Endothelial cell of umbilical vein (primary cell): ENCODE measurements at regions not wholly inside any gene's neighbourhood (a gene's known extent, or its start where the extent isn't known, plus 50 kb on each side); places are given as distances from the start of the nearest gene placed in this dataset.

Experiments used
- BruUV-seq: library from RNA; stranded (reverse); fragments of 400-500 nt; replicated peaks from 2 replicates; lab custom pipeline; 2021; lab: Mats Ljungman, UMichigan
- CTCF ChIA-PET: fragments of 300-600, 350-600 bp; sonication (Branson Sonifier 250); formaldehyde crosslinking; loops from one replicate; lab custom pipeline; 2021; ENCODE audit warnings: antibody characterized with exemption, inconsistent platforms; lab: Charles Lee
- POLR2A ChIA-PET: fragments of 300-600, 350-600 bp; sonication (Branson Sonifier 250); formaldehyde crosslinking; loops from one replicate; lab custom pipeline; 2021; ENCODE audit warnings: antibody characterized with exemption, inconsistent platforms; lab: Charles Lee
- DNase-seq: peaks from one replicate; pipeline ENCODE4 v3.0.0-alpha.2; 2011; ENCODE audit warnings: low read depth, low spot score
- FAIRE-seq: peaks from 2 replicates; lab custom pipeline; 2011; peaks lifted over from hg19 to GRCh38; lab: Jason Lieb, UNC
- H2AFZ ChIP-seq: 2 replicates; pipeline ENCODE4 v1.6.0; 2012; ENCODE audit warnings: low read depth, low read length, control low read depth, inconsistent platforms
- H3K27ac ChIP-seq: 2 replicates; pipeline ENCODE4 v1.5.1; 2011; ENCODE audit warnings: low read depth, mild to moderate bottlenecking, control low read depth, low read length, moderate library complexity; ENCODE audit not compliant: insufficient read depth
- H3K27me3 ChIP-seq, 2 experiments: 2 replicates each; pipeline versions ENCODE4 v1.6.0 to v1.6.1; 2011; ENCODE audit warnings: low read length in 2 of 2, mixed read lengths in 1 of 2; ENCODE audit not compliant: control insufficient read depth in 2 of 2, insufficient read depth in 2 of 2
- H3K36me3 ChIP-seq, 2 experiments: 2 replicates in 1 of 2; 3 replicates in 1 of 2; pipeline ENCODE4 v1.5.1; 2011; ENCODE audit warnings: low read length in 2 of 2, mild to moderate bottlenecking in 1 of 2, moderate library complexity in 1 of 2; ENCODE audit not compliant: control insufficient read depth in 2 of 2, insufficient read depth in 2 of 2; ENCODE audit errors: extremely low read depth in 1 of 2
- H3K4me1 ChIP-seq: 3 replicates; pipeline ENCODE4 v1.5.1; 2011; ENCODE audit warnings: mild to moderate bottlenecking, low read length; ENCODE audit not compliant: control insufficient read depth, insufficient read depth; ENCODE audit errors: extremely low read depth
- H3K4me2 ChIP-seq: 2 replicates; pipeline ENCODE4 v1.6.1; 2011; ENCODE audit warnings: low read length, control low read depth, mixed read lengths; ENCODE audit not compliant: insufficient read depth
- H3K4me3 ChIP-seq, 3 experiments: fragments of 200-600 bp in 1 of 3; sonication (generic), shearing (Covaris generic) in 1 of 3; replicated peaks in 1 of 3; 2 replicates each; pipeline ENCODE4 v1.5.1; 2011 to 2016; ENCODE audit warnings: control low read depth in 3 of 3, low read length in 3 of 3, mild to moderate bottlenecking in 2 of 3, inconsistent platforms in 1 of 3, low read depth in 1 of 3, moderate library complexity in 1 of 3; ENCODE audit not compliant: insufficient read depth in 1 of 3
- H3K79me2 ChIP-seq: 2 replicates; pipeline ENCODE4 v1.6.0; 2012; ENCODE audit warnings: low read length, inconsistent platforms; ENCODE audit not compliant: control insufficient read depth, insufficient read depth
- H3K9ac ChIP-seq: replicated peaks from 2 replicates; pipeline ENCODE3; 2011; ENCODE audit warnings: low read length, control low read depth; ENCODE audit not compliant: insufficient read depth; ENCODE audit errors: extremely low read depth
- H3K9me1 ChIP-seq: replicated peaks from 3 replicates; pipeline ENCODE4 v1.6.0; 2011; ENCODE audit warnings: mild to moderate bottlenecking, low read length; ENCODE audit not compliant: control insufficient read depth, insufficient read depth; ENCODE audit errors: extremely low read depth
- H3K9me3 ChIP-seq: replicated peaks from 2 replicates; pipeline ENCODE4 v1.5.1; 2012; ENCODE audit warnings: low read length, inconsistent platforms; ENCODE audit not compliant: control insufficient read depth, insufficient read depth
- H4K20me1 ChIP-seq: replicated peaks from 2 replicates; pipeline ENCODE3; 2011; ENCODE audit warnings: mild to moderate bottlenecking, low read length; ENCODE audit not compliant: control insufficient read depth, insufficient read depth; ENCODE audit errors: extremely low read depth
- CTCF ChIP-seq, 2 donors: IDR thresholded peaks; 1 replicate in 1 of 2; 2 replicates in 1 of 2; pipeline ENCODE4 v1.5.1; 2011; ENCODE audit warnings: low read length in 2 of 2, mild to moderate bottlenecking in 2 of 2, moderate library complexity in 2 of 2, control low read depth in 1 of 2, inconsistent platforms in 1 of 2, low read depth in 1 of 2; ENCODE audit not compliant: insufficient read depth in 1 of 2; ENCODE audit errors: extremely low read depth in 1 of 2
- EZH2 ChIP-seq: IDR thresholded peaks from 2 replicates; pipeline ENCODE4 v1.6.1; 2012; ENCODE audit warnings: borderline replicate concordance, low read depth, mild to moderate bottlenecking, moderate library complexity, low read length, inconsistent platforms; ENCODE audit not compliant: severe bottlenecking
- FOS ChIP-seq: IDR thresholded peaks from 2 replicates; pipeline ENCODE4 v1.6.1; 2011; ENCODE audit warnings: mild to moderate bottlenecking, low read length, moderate library complexity, borderline replicate concordance; ENCODE audit not compliant: insufficient read depth
- GATA2 ChIP-seq: IDR thresholded peaks from 2 replicates; pipeline ENCODE4 v1.7.0; 2011; ENCODE audit warnings: low read depth, mild to moderate bottlenecking, moderate library complexity, mixed read lengths, low read length; ENCODE audit not compliant: insufficient read length, insufficient read depth
- JUN ChIP-seq: IDR thresholded peaks from 2 replicates; pipeline ENCODE4 v1.6.1; 2011; ENCODE audit warnings: borderline replicate concordance, low read depth; ENCODE audit not compliant: insufficient read length, insufficient read depth
- MYC ChIP-seq: IDR thresholded peaks from one replicate; pipeline ENCODE4 v1.6.1; 2011; ENCODE audit warnings: mild to moderate bottlenecking, low read depth, low read length
- POLR2A ChIP-seq: IDR thresholded peaks from 2 replicates; pipeline ENCODE4 v1.6.1; 2012; ENCODE audit warnings: low read depth, mild to moderate bottlenecking, control low read depth, low read length
- POLR2AphosphoS5 ChIP-seq: IDR thresholded peaks from 2 replicates; pipeline ENCODE4 v1.6.1; 2012; ENCODE audit warnings: low read depth, mild to moderate bottlenecking, control low read depth, low read length, moderate library complexity; ENCODE audit not compliant: insufficient read depth
- dilution Hi-C: fragments of 300-500 bp; cut with MboI; formaldehyde crosslinking; loops from one replicate; pipeline ENCODE4 v1.15.0; 2019; ENCODE audit warnings: low sequenced_read_pairs; ENCODE audit not compliant: extremely low pct_ligation_motif_present
- intact Hi-C: fragments of 100-400 bp; cut with micrococcal nuclease; formaldehyde crosslinking; loops from one replicate; pipeline ENCODE4 v1.10.0; 2022
- TF ChIP-seq, protein P1 (sequence below): IDR thresholded peaks from 2 replicates; pipeline ENCODE4 v1.6.1; 2011; ENCODE audit not compliant: insufficient read depth, insufficient read length

- no TSS peak for BruUV-seq
- Histone ChIP-seq H3K9me3 (peaks cover 6% of the 10 kb centered on the region), H4K20me1 (no peaks in the 10 kb centered on the region), H3K27me3 (no peaks in the 10 kb centered on the region), H3K9ac (no peak overlapping the region), H3K4me2 (no peak overlapping the region), H3K79me2 (no peaks in the 10 kb centered on the region), H3K9me1 (no peaks in the 10 kb centered on the region), H3K27ac (no peak overlapping the region), H2AFZ (no peak overlapping the region), H3K4me3 (no peak overlapping the region), H3K4me1 (no peaks in the 10 kb centered on the region), H3K36me3 (no peaks in the 10 kb centered on the region)
- TF ChIP-seq MYC (no peak), EZH2 (no peak)
- no peak for DNase-seq
- ChIA-PET CTCF (no interaction called here), POLR2A (no interaction called here)
- intact Hi-C loops (no loop called here), dilution Hi-C loops (no loop called here)
- no peak for FAIRE-seq
These were observed 572.2 kb downstream of the GALR1 start for GRCh38 chr18:77821892-77822291.

GRCh38 chr18:77822632-77823031, 573.0 kb downstream of the GALR1 start:
- BruUV-seq = no TSS peak

More at GRCh38 chr18:77822632-77823031, 573.0 kb downstream of the GALR1 start:
- Histone ChIP-seq H3K9me1 (no peaks in the 10 kb centered on the region), H3K27me3 (no peaks in the 10 kb centered on the region), H3K4me2 (no peak overlapping the region), H3K36me3 (no peaks in the 10 kb centered on the region), H3K79me2 (no peaks in the 10 kb centered on the region), H3K4me1 (no peaks in the 10 kb centered on the region), H3K9me3 (peaks cover 8% of the 10 kb centered on the region), H3K27ac (no peak overlapping the region), H3K9ac (no peak overlapping the region), H3K4me3 (no peak overlapping the region), H4K20me1 (no peaks in the 10 kb centered on the region), H2AFZ (no peak overlapping the region)
- TF ChIP-seq FOS (no peak), EZH2 (no peak), CTCF (IDR thresholded peaks at IDR 0.05; ENCODE audit: extremely low read depth in 1 of 2, insufficient read depth in 1 of 2, low read depth in 1 of 2, low read length in 2 of 2) (no peak), POLR2A (no peak), GATA2 (no peak), JUN (no peak), MYC (no peak), POLR2AphosphoS5 (no peak)
- TF ChIP-seq, protein P1, sequence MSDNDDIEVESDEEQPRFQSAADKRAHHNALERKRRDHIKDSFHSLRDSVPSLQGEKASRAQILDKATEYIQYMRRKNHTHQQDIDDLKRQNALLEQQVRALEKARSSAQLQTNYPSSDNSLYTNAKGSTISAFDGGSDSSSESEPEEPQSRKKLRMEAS = no peak
- CTCF ChIA-PET = no interaction called here
- POLR2A ChIA-PET = no interaction called here
- intact Hi-C loops = no loop called here
- DNase-seq = no peak
- FAIRE-seq = no peak
- dilution Hi-C loops = no loop called here
